ENCODE measurements at regions not wholly inside any gene's neighbourhood (a gene's known extent, or its start where the extent isn't known, plus 50 kb on each side); places are given as distances from the start of the nearest gene placed in this dataset.
"Not testable (repeated sequence)": the region's sequence is repeated elsewhere in the genome, so short reads cannot be mapped to it uniquely, and the experiment has no call there.

- no peak for DNase-seq (ENCODE audit: low read depth in 2 of 2)
These were observed 759.6 kb upstream of the NRXN1 start for GRCh38 chr2:51791496-51791895.

DNA sequence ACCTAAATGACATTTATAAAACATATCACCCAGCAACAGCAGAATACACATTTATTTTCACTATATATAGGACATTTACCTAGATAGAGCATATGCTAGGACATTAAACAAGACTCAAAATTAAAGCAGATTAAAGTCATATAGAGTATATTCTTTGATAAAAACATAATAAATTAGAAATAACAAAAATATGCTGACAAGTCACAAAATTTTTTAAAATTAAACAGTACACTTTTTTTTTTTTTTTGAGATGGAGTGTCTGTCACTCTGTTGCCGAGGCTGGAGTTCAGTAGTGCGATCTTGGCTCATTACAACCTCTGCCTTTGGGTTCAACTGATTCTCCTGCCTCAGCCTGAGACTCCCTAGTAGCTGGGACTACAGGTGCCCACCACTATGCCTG is 758.9 kb upstream of the NRXN1 start:
- no peak for DNase-seq (ENCODE audit: low read depth in 2 of 2)

DNA sequence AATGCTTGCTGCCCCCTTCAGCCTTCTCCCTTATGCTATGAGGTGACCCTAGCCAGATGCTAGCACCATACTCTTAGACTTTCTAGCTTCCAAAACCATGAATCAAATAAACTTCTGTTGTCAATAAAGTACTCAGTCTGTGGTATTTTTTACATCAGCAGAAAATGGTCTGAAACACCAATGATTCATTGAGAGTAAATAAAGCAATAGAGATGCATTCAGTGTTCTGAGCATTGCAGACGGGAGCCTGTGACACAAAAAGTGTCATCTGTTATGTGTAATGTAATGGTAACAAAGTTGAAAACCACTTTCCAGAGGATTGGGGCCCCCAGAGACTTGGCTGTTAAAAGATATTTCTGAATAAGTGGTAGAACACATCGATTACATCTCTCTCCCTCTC is 758.0 kb upstream of the NRXN1 start:
- no peak for DNase-seq (ENCODE audit: low read depth in 2 of 2)

- DNase-seq (ENCODE audit: low read depth in 2 of 2), result no peak
These were observed 751.2 kb upstream of the NRXN1 start for GRCh38 chr2:51782921-51783765.

DNA sequence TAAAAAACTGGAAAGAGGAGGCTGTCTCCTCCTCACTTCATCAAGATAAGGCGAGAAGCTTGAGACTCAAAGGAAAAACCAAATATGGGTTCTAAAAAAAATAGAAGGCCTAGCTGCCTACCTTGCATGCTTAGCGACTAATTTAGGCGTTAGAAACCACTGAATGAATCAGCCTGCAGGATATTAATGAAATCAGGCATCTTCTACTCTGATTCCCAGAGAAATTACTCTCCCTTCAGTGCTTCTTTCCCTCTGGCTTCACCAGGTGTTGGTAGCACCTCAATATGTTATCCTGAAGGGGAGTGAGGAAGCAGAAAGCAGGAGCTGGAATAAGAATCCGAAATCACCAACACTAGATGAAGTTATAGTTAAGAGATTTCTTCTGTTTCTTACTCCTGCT is 749.8 kb upstream of the NRXN1 start:
- DNase-seq (ENCODE audit: low read depth in 2 of 2), result no peak

DNA sequence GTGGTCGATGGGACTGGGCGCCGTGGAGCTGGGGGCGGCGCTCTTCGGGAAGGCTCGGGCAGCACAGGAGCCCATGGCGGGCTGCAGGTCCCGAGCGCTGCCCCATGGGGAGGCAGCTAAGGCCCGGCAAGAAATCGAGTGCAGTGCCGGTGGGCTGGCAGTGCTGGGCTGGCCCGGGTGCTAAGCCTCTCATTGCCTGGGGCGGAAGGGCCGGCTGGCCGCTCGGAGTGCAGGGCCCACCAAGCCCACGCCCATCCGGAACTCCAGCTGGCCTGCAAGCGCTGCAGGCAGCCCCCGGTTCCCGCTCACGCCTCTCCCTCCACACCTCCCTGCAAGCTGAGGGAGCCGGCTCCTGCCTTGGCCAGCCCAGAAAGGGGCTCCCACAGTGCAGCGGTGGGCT is 748.4 kb upstream of the NRXN1 start:
- no peak for DNase-seq (ENCODE audit: low read depth in 2 of 2)

- DNase-seq (ENCODE audit: low read depth in 2 of 2), result not testable (repeated sequence)
These were observed 747.8 kb upstream of the NRXN1 start for GRCh38 chr2:51779723-51780122.

GRCh38 chr2:51778806-51779205 is 746.9 kb upstream of the NRXN1 start:
- no peak for DNase-seq (ENCODE audit: low read depth in 2 of 2)

DNA sequence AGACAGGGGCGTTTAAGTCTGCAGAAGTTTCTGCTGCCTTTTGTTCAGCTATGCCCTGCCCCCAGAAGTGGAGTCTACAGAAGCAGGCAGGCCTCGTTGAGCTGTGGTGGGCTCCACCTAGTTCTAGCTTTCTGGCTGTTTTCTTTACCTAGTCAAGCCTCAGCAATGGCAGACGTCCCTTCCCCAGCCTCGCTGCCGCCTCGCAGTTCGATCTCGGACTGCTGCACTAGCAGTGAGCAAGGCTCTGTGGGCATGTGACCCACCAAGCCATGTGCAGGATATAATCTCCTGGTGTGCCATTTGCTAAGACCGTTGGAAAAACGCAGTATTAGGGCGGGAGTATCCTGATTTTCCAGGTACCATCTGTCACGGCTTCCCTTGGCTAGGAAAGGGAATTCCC is 742.7 kb upstream of the NRXN1 start:
- not testable (repeated sequence) for DNase-seq (ENCODE audit: low read depth in 2 of 2)

GRCh38 chr2:51760441-51760840 is 728.5 kb upstream of the NRXN1 start:
- DNase-seq (ENCODE audit: low read depth in 2 of 2), result no peak

DNA sequence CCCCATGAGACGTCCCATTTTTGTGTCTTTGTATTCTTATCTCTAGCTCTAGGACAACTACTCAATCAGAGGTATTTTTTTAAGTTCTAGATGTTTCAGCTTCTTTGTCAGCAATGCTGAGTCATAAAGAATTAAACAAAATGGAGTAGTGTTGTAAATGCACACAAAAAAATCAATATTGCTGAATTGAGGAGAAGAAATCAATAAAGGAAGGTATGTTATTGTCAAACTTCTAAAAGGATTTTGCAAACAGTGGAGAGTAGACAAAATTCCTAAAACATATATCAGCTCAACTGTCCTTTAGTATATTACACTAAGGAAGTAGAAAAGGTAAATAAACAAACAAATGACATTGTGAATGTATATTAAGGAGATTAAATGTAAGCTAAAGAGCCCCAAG is 726.1 kb upstream of the NRXN1 start:
- DNase-seq (ENCODE audit: low read depth in 2 of 2), result no peak

GRCh38 chr2:51734115-51734514 is 702.2 kb upstream of the NRXN1 start:
- no peak for DNase-seq (ENCODE audit: low read depth in 2 of 2)

- no peak for DNase-seq (ENCODE audit: low read depth in 2 of 2)
These were observed 691.8 kb upstream of the NRXN1 start for GRCh38 chr2:51723691-51724090.

- no peak for DNase-seq (ENCODE audit: low read depth in 2 of 2)
These were observed 690.4 kb upstream of the NRXN1 start for GRCh38 chr2:51722311-51722710.

DNA sequence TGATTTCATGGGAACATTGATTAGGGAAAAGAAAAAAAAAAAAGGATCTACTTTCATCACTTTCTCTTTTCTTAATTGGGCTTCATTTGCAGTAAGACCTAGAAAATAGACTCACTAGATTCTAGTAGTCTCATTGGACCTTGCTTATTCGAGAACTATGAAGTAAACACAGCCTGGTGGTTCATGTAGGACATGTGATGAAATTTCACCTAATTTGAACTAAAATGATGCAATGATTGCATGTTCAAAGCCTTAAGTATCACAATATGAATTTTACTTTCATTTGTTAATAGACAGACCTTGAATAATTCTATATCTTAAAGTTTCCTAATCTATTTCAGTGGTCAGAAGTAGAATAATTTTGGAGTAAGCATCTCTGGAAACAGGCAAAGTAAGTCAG is 688.9 kb upstream of the NRXN1 start:
- no peak for DNase-seq (ENCODE audit: low read depth in 2 of 2)

- DNase-seq (ENCODE audit: low read depth in 2 of 2), result no peak
These were observed 686.9 kb upstream of the NRXN1 start for GRCh38 chr2:51718881-51719280.

- peak in 1 of 2 donors; percentile 0 for DNase-seq (ENCODE audit: low read depth in 2 of 2)
These were observed 685.4 kb upstream of the NRXN1 start for GRCh38 chr2:51717312-51717711.

DNA sequence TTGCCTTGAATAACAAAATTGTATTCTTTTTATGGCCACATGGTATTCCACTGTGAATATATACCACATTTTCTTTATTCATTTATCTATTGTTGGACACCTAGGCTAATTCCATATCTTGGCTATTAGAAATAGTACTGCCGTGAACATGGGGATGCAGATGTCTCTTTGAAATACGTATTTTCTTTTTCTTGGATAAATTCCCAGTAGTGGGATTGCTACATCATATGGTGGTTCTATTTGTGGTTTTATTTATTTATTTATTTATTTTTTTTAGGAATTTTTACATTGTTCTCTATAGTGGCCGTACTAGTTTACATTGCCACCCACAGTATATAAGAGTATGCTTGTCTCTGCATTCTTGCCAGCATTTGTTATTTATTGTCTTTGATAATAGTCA is 679.8 kb upstream of the NRXN1 start:
- DNase-seq (ENCODE audit: low read depth in 2 of 2), result no peak

DNA sequence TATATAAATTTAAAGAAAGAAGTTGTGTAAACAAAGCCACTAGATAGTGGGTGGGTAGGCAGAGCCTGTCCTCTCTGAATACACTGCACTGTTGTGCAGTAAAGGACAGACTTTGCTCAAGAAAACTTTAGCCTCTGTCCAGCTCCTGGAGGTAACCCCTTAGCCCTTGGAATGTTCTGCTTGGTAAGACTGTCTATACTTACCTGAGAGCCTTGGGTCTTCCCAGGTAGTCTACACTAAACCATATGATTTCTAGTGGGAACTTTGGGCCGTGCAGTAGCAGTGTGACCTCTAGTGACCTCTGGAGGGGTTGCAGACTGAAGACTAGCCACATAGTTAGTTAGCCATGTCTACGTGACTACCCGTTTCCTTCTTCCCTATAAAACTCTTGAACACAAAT is 678.3 kb upstream of the NRXN1 start:
- DNase-seq (ENCODE audit: low read depth in 2 of 2), result no peak

- DNase-seq (ENCODE audit: low read depth in 2 of 2), result no peak
These were observed 675.7 kb upstream of the NRXN1 start for GRCh38 chr2:51707625-51708024.

GRCh38 chr2:51706220-51706619 is 674.3 kb upstream of the NRXN1 start:
- no peak for DNase-seq (ENCODE audit: low read depth in 2 of 2)

DNA sequence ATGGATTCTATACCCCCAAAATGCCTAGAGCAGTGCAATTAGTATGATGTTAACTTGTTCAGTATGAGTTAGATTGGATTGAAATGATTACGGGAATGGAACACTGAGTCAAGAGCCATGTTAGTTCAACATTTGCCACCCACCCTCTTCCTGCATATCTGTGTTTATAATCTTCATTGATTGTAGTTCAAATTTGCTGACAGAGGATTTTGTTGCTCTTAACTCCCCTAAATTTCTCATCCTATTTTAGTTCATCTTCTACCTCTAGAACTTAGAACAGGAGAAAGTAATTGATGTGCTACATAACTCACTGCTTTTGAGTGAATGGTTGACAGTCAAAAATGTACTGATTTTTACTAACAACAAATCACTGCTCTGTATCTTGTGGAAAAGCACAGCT is 673.5 kb upstream of the NRXN1 start:
- DNase-seq (ENCODE audit: low read depth in 2 of 2), result no peak

- no peak for DNase-seq (ENCODE audit: low read depth in 2 of 2)
These were observed 666.1 kb upstream of the NRXN1 start for GRCh38 chr2:51698021-51698420.

DNA sequence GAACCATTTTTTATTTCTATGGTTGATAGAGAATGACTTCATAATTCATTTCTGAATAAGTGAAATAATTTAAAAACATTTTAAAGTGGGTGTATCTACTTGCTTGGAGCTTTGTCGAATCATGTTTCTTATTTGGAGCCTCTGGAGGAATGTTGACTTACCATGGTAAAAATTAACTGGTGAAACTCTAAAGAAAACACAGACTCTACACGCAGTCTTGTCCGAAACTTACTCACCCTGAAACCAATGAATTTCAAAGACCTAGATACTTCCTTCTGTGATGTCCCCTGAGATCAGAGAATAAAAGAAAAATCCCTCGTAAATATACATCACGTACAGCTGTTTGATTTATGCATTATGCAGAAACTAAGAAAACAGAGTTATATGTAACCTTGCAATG is 665.2 kb upstream of the NRXN1 start:
- DNase-seq (ENCODE audit: low read depth in 2 of 2), result no peak
